ENCODE measurements at regions not wholly inside any gene's neighbourhood (a gene's known extent, or its start where the extent isn't known, plus 50 kb on each side); places are given as distances from the start of the nearest gene placed in this dataset.
A peak's percentile ranks its signal among the peaks of the same experiment; 100 is the strongest.

GRCh38 chr1:176374967-176375569 is 87.9 kb upstream of the PAPPA2 start:
- TF ChIP-seq CTCF (conservative IDR thresholded peaks at IDR 0.05), result peak; percentile 93
- TF ChIP-seq ZFX (IDR thresholded peaks at IDR 0.05), result no peak
